HEK293T (cell line): ENCODE measurements at regions not wholly inside any gene's neighbourhood (a gene's known extent, or its start where the extent isn't known, plus 50 kb on each side); places are given as distances from the start of the nearest gene placed in this dataset.

Source experiments
- ARNT ChIP-seq: fragments of 450-650 bp; IDR thresholded peaks from 2 replicates; pipeline ENCODE4 v1.6.1; 2017; ENCODE audit warnings: mild to moderate bottlenecking
- BHLHE40 ChIP-seq: fragments of 450-650 bp; IDR thresholded peaks from 2 replicates; pipeline ENCODE4 v1.6.1; 2016; ENCODE audit warnings: mild to moderate bottlenecking, moderate library complexity, borderline replicate concordance
- ELF4 ChIP-seq: fragments of 450-650 bp; IDR thresholded peaks from 2 replicates; pipeline ENCODE4 v1.6.1; 2017; ENCODE audit warnings: antibody characterized with exemption
- FOXA1 ChIP-seq: fragments of 450-650 bp; IDR thresholded peaks from 2 replicates; pipeline ENCODE4 v1.6.1; 2016; ENCODE audit warnings: mild to moderate bottlenecking
- FOXM1 ChIP-seq: fragments of 450-650 bp; IDR thresholded peaks from 2 replicates; pipeline ENCODE4 v1.6.1; 2017; ENCODE audit warnings: mild to moderate bottlenecking, borderline replicate concordance
- L3MBTL2 ChIP-seq: fragments of 450-650 bp; conservative IDR thresholded peaks from 2 replicates; pipeline ENCODE4 v1.6.1; 2016; ENCODE audit warnings: mild to moderate bottlenecking
- NFRKB ChIP-seq: fragments of 450-650 bp; IDR thresholded peaks from 2 replicates; pipeline ENCODE4 v1.6.1; 2016; ENCODE audit warnings: mild to moderate bottlenecking, moderate library complexity
- SP1 ChIP-seq: fragments of 450-650 bp; IDR thresholded peaks from 2 replicates; pipeline ENCODE4 v1.6.1; 2017
- SUZ12 ChIP-seq: fragments of 450-650 bp; IDR thresholded peaks from 2 replicates; pipeline ENCODE4 v1.6.1; 2016; ENCODE audit warnings: mild to moderate bottlenecking
- TARDBP ChIP-seq: fragments of 450-650 bp; IDR thresholded peaks from 2 replicates; pipeline ENCODE4 v1.6.1; 2016
- ZNF384 ChIP-seq: fragments of 450-650 bp; IDR thresholded peaks from 2 replicates; pipeline ENCODE4 v1.6.1; 2016

DNA sequence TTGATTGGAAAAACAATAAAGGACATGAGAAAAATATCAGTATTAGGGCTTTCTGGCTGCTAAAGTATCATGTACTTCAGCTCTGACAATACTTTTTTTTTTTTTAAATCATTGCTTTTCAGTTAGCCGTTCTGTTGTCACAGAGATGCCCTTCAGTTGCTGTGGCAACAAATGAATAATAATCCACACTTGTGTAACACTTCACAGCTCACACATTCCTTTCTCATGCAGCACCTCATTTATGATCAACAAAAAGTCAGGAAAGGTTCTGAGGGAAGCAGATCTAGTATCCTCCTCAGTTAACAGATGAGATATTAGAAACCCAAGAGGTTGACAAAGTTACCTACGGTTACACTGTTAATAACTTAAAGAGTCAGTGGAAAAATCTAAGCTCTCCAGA, 444.2 kb upstream of the SLIT2 start:
- no peak for TF ChIP-seq TARDBP
- TF ChIP-seq SUZ12, result no peak
- no peak for TF ChIP-seq FOXM1
- no peak for TF ChIP-seq NFRKB
- no peak for TF ChIP-seq BHLHE40
- TF ChIP-seq L3MBTL2, result no peak
- TF ChIP-seq ELF4, result no peak
- TF ChIP-seq SP1, result no peak
- no peak for TF ChIP-seq ZNF384
- no peak for TF ChIP-seq ARNT
- no peak for TF ChIP-seq FOXA1
